C4-2B (cell line): ENCODE measurements at regions not wholly inside any gene's neighbourhood (a gene's known extent, or its start where the extent isn't known, plus 50 kb on each side); places are given as distances from the start of the nearest gene placed in this dataset.

Experiments used
- H3K27ac ChIP-seq: fragments of 450-650 bp; 2 replicates; pipeline ENCODE4 v1.5.1; 2017
- CTCF ChIP-seq: fragments of 450-650 bp; conservative IDR thresholded peaks from 2 replicates; pipeline ENCODE4 v1.5.1; 2017; ENCODE audit warnings: mild to moderate bottlenecking
- ZFX ChIP-seq: fragments of 450-650 bp; IDR thresholded peaks from 2 replicates; pipeline ENCODE4 v1.6.1; 2017

GRCh38 chr4:13212936-13213335, 271.2 kb downstream of the RAB28 start:
- TF ChIP-seq ZFX (no peak), CTCF (no peak)
- no peak overlapping the region for H3K27ac ChIP-seq

GRCh38 chr4:13209600-13209999, 274.5 kb downstream of the RAB28 start:
- no peak for TF ChIP-seq ZFX
- TF ChIP-seq CTCF = no peak
- no peak overlapping the region for H3K27ac ChIP-seq

- H3K27ac ChIP-seq = no peak overlapping the region
- TF ChIP-seq CTCF = no peak
- no peak for TF ChIP-seq ZFX
These were observed 275.5 kb downstream of the RAB28 start for GRCh38 chr4:13208558-13209193.

GRCh38 chr4:13207226-13207625, 276.9 kb downstream of the RAB28 start:
- H3K27ac ChIP-seq = no peak overlapping the region
- no peak for TF ChIP-seq CTCF
- TF ChIP-seq ZFX = no peak

- H3K27ac ChIP-seq = no peak overlapping the region
- TF ChIP-seq CTCF (no peak), ZFX (no peak)
These were observed 281.0 kb downstream of the RAB28 start for GRCh38 chr4:13203101-13203500.

GRCh38 chr4:13202701-13203100, 281.4 kb downstream of the RAB28 start:
- H3K27ac ChIP-seq = no peak overlapping the region

GRCh38 chr4:13201241-13201640, 282.9 kb downstream of the RAB28 start:
- TF ChIP-seq CTCF (no peak), ZFX (no peak)
- H3K27ac ChIP-seq = no peak overlapping the region

More at GRCh38 chr4:13202701-13203100, 281.4 kb downstream of the RAB28 start:
- TF ChIP-seq CTCF (no peak), ZFX (no peak)
